ENCODE measurements at regions not wholly inside any gene's neighbourhood (a gene's known extent, or its start where the extent isn't known, plus 50 kb on each side); places are given as distances from the start of the nearest gene placed in this dataset.
"Not testable (repeated sequence)": the region's sequence is repeated elsewhere in the genome, so short reads cannot be mapped to it uniquely, and the experiment has no call there.

GRCh38 chr17:30729471-30730170, 94.9 kb downstream of the CRLF3 start:
- TF ChIP-seq CTCF (optimal IDR thresholded peaks at IDR 0.05 in 1 of 3, IDR thresholded peaks at IDR 0.05 in 1 of 3, conservative IDR thresholded peaks at IDR 0.05 in 1 of 3; ENCODE audit: extremely low read depth in 1 of 3, insufficient read depth in 2 of 3, low read length in 3 of 3); EZH2 (IDR thresholded peaks at IDR 0.05; ENCODE audit: low read length): not testable (repeated sequence)

Measured in keratinocyte (primary cell).